Neural cell (in vitro differentiated cells): ENCODE measurements at regions not wholly inside any gene's neighbourhood (a gene's known extent, or its start where the extent isn't known, plus 50 kb on each side); places are given as distances from the start of the nearest gene placed in this dataset.

Experiments used
- H2AFZ ChIP-seq: fragments of 200-600, 300-800 bp; sonication (generic), shearing (Covaris generic); 2 replicates; pipeline ENCODE4 v1.6.0; 2014; ENCODE audit warnings: low read depth, mild to moderate bottlenecking, antibody characterized with exemption, low read length, moderate library complexity
- H3F3A ChIP-seq: fragments of 200-600 bp; shearing (Covaris generic); 2 replicates; pipeline ENCODE4 v1.6.1; 2016; ENCODE audit warnings: mild to moderate bottlenecking, moderate library complexity, mixed read lengths, antibody characterized with exemption, low read length; ENCODE audit not compliant: insufficient read depth, poor library complexity, severe bottlenecking
- H3K27ac ChIP-seq: fragments of 200-600, 300-800 bp; sonication (generic), shearing (Covaris generic); 2 replicates; pipeline ENCODE4 v1.5.1; 2014; ENCODE audit warnings: mild to moderate bottlenecking, low read length, moderate library complexity
- H3K27me3 ChIP-seq: fragments of 300-800, 200-600 bp; sonication (generic), shearing (Covaris generic); 2 replicates; pipeline ENCODE4 v1.6.0; 2014; ENCODE audit warnings: mild to moderate bottlenecking, low read depth, low read length, moderate library complexity; ENCODE audit not compliant: insufficient read depth
- H3K36me3 ChIP-seq: fragments of 300-800, 200-600 bp; sonication (generic), shearing (Covaris generic); 2 replicates; pipeline ENCODE4 v1.5.1; 2014; ENCODE audit warnings: mild to moderate bottlenecking, antibody characterized with exemption, low read length, moderate library complexity; ENCODE audit not compliant: insufficient read depth
- H3K4me2 ChIP-seq: fragments of 300-800, 200-600 bp; sonication (generic), shearing (Covaris generic); 2 replicates; pipeline ENCODE4 v1.6.0; 2014; ENCODE audit warnings: mild to moderate bottlenecking, low read length
- H3K4me3 ChIP-seq: fragments of 300-800, 200-600 bp; sonication (generic), shearing (Covaris generic); 2 replicates; pipeline ENCODE4 v1.5.1; 2014; ENCODE audit warnings: mild to moderate bottlenecking, low read length, moderate library complexity
- H3K79me2 ChIP-seq: fragments of 200-600 bp; shearing (Covaris generic); replicated peaks from 2 replicates; pipeline ENCODE4 v1.6.0; 2014; ENCODE audit warnings: mild to moderate bottlenecking, low read length, moderate library complexity; ENCODE audit not compliant: insufficient read depth
- H3K9ac ChIP-seq: fragments of 300-800, 200-600 bp; sonication (generic), shearing (Covaris generic); 2 replicates; pipeline ENCODE4 v1.6.1; 2016; ENCODE audit warnings: mild to moderate bottlenecking, low read length, mixed read lengths
- H3K9me2 ChIP-seq: fragments of 200-600 bp; shearing (Covaris generic); 2 replicates; pipeline ENCODE4 v1.6.1; 2016; ENCODE audit warnings: mild to moderate bottlenecking, low read length, mixed read lengths; ENCODE audit not compliant: insufficient read depth
- H3K9me3 ChIP-seq: fragments of 200-600, 300-800 bp; sonication (generic), shearing (Covaris generic); 2 replicates; pipeline ENCODE4 v1.6.1; 2016; ENCODE audit warnings: mild to moderate bottlenecking, mixed run types, low read length, moderate library complexity, mixed read lengths
- H4K20me1 ChIP-seq: fragments of 200-600 bp; shearing (Covaris generic); 2 replicates; pipeline ENCODE4 v1.6.1; 2016; ENCODE audit warnings: mild to moderate bottlenecking, mixed run types; ENCODE audit not compliant: insufficient read depth
- CTCF ChIP-seq: fragments of 450-650 bp; IDR thresholded peaks from 2 replicates; pipeline ENCODE4 v1.5.1; 2014; ENCODE audit warnings: antibody characterized with exemption, mild to moderate bottlenecking, moderate library complexity; ENCODE audit not compliant: poor library complexity, severe bottlenecking
- EP300 ChIP-seq: fragments of 450-650 bp; conservative IDR thresholded peaks from 2 replicates; pipeline ENCODE4 v1.6.1; 2014; ENCODE audit warnings: antibody characterized with exemption, mild to moderate bottlenecking, moderate library complexity; ENCODE audit not compliant: poor library complexity, severe bottlenecking
- EZH2 ChIP-seq: fragments of 200-600, 300-800 bp; shearing (Covaris generic), sonication (generic); IDR thresholded peaks from 2 replicates; pipeline ENCODE4 v1.6.1; 2014; ENCODE audit warnings: antibody characterized with exemption, low read length, borderline replicate concordance, mild to moderate bottlenecking; ENCODE audit not compliant: insufficient read depth, poor library complexity, severe bottlenecking
- MXI1 ChIP-seq: fragments of 450-650 bp; conservative IDR thresholded peaks from 2 replicates; pipeline ENCODE4 v1.6.1; 2014; ENCODE audit warnings: antibody characterized with exemption, mild to moderate bottlenecking; ENCODE audit not compliant: poor library complexity, severe bottlenecking
- POLR2AphosphoS5 ChIP-seq: IDR thresholded peaks from 2 replicates; pipeline ENCODE4 v1.6.1; 2012
- RAD21 ChIP-seq: fragments of 450-650 bp; conservative IDR thresholded peaks from 2 replicates; pipeline ENCODE4 v1.6.1; 2014; ENCODE audit warnings: antibody characterized with exemption, mild to moderate bottlenecking, moderate library complexity
- REST ChIP-seq: IDR thresholded peaks from 2 replicates; pipeline ENCODE4 v1.6.1; 2012; ENCODE audit warnings: borderline replicate concordance
- SMC3 ChIP-seq: fragments of 450-650 bp; conservative IDR thresholded peaks from 2 replicates; pipeline ENCODE4 v1.6.1; 2014; ENCODE audit warnings: antibody characterized with exemption, mild to moderate bottlenecking, moderate library complexity; ENCODE audit not compliant: poor library complexity
- TAF1 ChIP-seq: IDR thresholded peaks from 2 replicates; pipeline ENCODE4 v1.6.1; 2012; ENCODE audit warnings: low read depth

- no peak overlapping the region for H3K27ac ChIP-seq
- H3K9ac ChIP-seq = no peak overlapping the region
- H3K4me3 ChIP-seq = no peak overlapping the region
- H2AFZ ChIP-seq = no peak overlapping the region
- no peaks in the 10 kb centered on the region for H4K20me1 ChIP-seq
- no peaks in the 10 kb centered on the region for H3K9me3 ChIP-seq
- H3K4me2 ChIP-seq = no peak overlapping the region
- no peaks in the 10 kb centered on the region for H3K27me3 ChIP-seq
- no peaks in the 10 kb centered on the region for H3K36me3 ChIP-seq
- no peaks in the 10 kb centered on the region for H3K79me2 ChIP-seq
- H3K9me2 ChIP-seq = no peaks in the 10 kb centered on the region
- TF ChIP-seq SMC3 (no peak), EZH2 (no peak), RAD21 (no peak), TAF1 (no peak), POLR2AphosphoS5 (no peak), REST (no peak), CTCF (no peak)
- H3F3A ChIP-seq = no peaks in the 10 kb centered on the region
Measured at GRCh38 chr5:128876569-128877382, 88.5 kb upstream of the SLC27A6 start.

- TF ChIP-seq EP300 (no peak), SMC3 (no peak), EZH2 (no peak), CTCF (no peak), REST (no peak), MXI1 (no peak), TAF1 (no peak), RAD21 (no peak), POLR2AphosphoS5 (no peak)
Measured at GRCh38 chr5:128877476-128877875, 87.8 kb upstream of the SLC27A6 start.

More at GRCh38 chr5:128877476-128877875, 87.8 kb upstream of the SLC27A6 start:
- Histone ChIP-seq H3K9me3 (no peaks in the 10 kb centered on the region), H3K27ac (no peak overlapping the region), H3K27me3 (no peaks in the 10 kb centered on the region), H3F3A (no peaks in the 10 kb centered on the region), H3K4me2 (no peak overlapping the region), H3K9ac (no peak overlapping the region), H3K9me2 (no peaks in the 10 kb centered on the region), H4K20me1 (no peaks in the 10 kb centered on the region), H3K79me2 (no peaks in the 10 kb centered on the region), H3K4me3 (no peak overlapping the region), H2AFZ (no peak overlapping the region), H3K36me3 (no peaks in the 10 kb centered on the region)
